Activated CD8-positive, alpha-beta T cell treated with anti-CD3 and anti-CD28 coated beads for 36 hours (primary cell): ENCODE measurements at regions not wholly inside any gene's neighbourhood (a gene's known extent, or its start where the extent isn't known, plus 50 kb on each side); places are given as distances from the start of the nearest gene placed in this dataset.

Source experiments
- ATAC-seq: fragments of 200-7000 bp; cut with Tn5 transposase; one replicate; pipeline ENCODE4 v1.10.0; 2021; ENCODE audit warnings: mild to moderate bottlenecking, moderate library complexity
- CTCF ChIA-PET: fragments of 350-600 bp; sonication (Branson Sonifier 250); formaldehyde crosslinking; loops from one replicate; lab custom pipeline; 2021; ENCODE audit warnings: antibody characterized with exemption; lab: Charles Lee
- POLR2A ChIA-PET: fragments of 350-600 bp; sonication (Branson Sonifier 250); formaldehyde crosslinking; loops from one replicate; lab custom pipeline; 2021; ENCODE audit warnings: antibody characterized with exemption; lab: Charles Lee
- DNase-seq: peaks from one replicate; pipeline ENCODE4 v3.0.0-alpha.2; 2020
- H3K27ac Mint-ChIP-seq: one replicate; pipeline ENCODE4 v1.8.0; 2021; ENCODE audit warnings: mild to moderate bottlenecking, mixed read lengths
- H3K27me3 Mint-ChIP-seq: one replicate; pipeline ENCODE4 v1.8.0; 2021; ENCODE audit warnings: mixed read lengths
- H3K36me3 Mint-ChIP-seq: one replicate; pipeline ENCODE4 v1.8.0; 2021; ENCODE audit warnings: low read depth, mixed read lengths
- H3K4me1 Mint-ChIP-seq: one replicate; pipeline ENCODE4 v1.8.0; 2021; ENCODE audit warnings: low read depth, mixed read lengths
- H3K4me3 Mint-ChIP-seq: one replicate; pipeline ENCODE4 v1.8.0; 2021; ENCODE audit warnings: mild to moderate bottlenecking, moderate library complexity, mixed read lengths
- H3K9me3 Mint-ChIP-seq: one replicate; pipeline ENCODE4 v1.8.0; 2021; ENCODE audit warnings: mixed read lengths
- intact Hi-C: fragments of 100-400 bp; cut with micrococcal nuclease; formaldehyde crosslinking; loops from one replicate; pipeline ENCODE4 v1.10.0; 2022
- TF ChIP-seq, protein P1 (sequence below): fragments of 200-600 bp; IDR thresholded peaks from one replicate; pipeline ENCODE4 v1.8.0; 2022; ENCODE audit warnings: antibody characterized with exemption, mild to moderate bottlenecking

DNA sequence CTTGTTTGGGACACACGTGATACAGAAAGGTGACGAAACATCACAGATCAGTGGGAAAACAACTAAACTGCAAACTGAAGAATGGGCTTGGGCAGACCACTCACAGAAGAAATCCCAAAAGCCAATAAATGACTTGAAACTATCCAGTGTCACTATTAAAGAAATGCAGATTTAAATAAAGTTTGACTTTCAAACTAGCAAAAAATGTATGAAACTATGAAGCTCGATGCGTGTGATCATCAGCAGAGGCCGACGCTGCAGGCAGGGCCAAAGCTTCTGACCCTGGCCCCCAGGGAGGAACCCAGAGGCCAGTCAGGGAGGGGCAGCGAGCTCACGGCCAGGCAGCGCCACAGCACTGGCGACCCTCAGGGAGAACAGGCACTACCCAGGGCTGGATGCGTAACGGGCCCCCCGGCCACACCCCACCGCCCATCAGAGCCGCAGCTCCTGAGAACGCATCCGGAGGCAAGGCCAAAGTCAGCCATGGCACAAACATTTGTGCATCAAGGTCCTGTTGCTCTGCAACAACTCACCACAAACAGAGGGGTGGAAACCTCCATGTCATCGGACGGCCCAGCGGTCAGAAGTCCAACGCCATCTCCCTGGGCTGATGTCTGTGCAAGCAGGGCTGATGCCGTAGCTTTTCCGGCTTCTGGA is 94.1 kb downstream of the YTHDF1 start:
- Mint-ChIP-seq H3K4me1 (no peaks in the 10 kb centered on the region), H3K9me3 (no peaks in the 10 kb centered on the region), H3K36me3 (no peaks in the 10 kb centered on the region), H3K27ac (no peak overlapping the region), H3K27me3 (peaks cover 13% of the 10 kb centered on the region), H3K4me3 (no peak overlapping the region)
- POLR2A ChIA-PET = interaction anchor here (1.1 kb wide), 1 partner anchor 16 kb away, joined by 3 read pairs; no protein-coding TSS in a partner anchor
- TF ChIP-seq, protein P1, sequence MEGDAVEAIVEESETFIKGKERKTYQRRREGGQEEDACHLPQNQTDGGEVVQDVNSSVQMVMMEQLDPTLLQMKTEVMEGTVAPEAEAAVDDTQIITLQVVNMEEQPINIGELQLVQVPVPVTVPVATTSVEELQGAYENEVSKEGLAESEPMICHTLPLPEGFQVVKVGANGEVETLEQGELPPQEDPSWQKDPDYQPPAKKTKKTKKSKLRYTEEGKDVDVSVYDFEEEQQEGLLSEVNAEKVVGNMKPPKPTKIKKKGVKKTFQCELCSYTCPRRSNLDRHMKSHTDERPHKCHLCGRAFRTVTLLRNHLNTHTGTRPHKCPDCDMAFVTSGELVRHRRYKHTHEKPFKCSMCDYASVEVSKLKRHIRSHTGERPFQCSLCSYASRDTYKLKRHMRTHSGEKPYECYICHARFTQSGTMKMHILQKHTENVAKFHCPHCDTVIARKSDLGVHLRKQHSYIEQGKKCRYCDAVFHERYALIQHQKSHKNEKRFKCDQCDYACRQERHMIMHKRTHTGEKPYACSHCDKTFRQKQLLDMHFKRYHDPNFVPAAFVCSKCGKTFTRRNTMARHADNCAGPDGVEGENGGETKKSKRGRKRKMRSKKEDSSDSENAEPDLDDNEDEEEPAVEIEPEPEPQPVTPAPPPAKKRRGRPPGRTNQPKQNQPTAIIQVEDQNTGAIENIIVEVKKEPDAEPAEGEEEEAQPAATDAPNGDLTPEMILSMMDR = no peak
- intact Hi-C loops = no loop called here
- ATAC-seq = no peak
- DNase-seq = no peak
- CTCF ChIA-PET = no interaction called here

DNA sequence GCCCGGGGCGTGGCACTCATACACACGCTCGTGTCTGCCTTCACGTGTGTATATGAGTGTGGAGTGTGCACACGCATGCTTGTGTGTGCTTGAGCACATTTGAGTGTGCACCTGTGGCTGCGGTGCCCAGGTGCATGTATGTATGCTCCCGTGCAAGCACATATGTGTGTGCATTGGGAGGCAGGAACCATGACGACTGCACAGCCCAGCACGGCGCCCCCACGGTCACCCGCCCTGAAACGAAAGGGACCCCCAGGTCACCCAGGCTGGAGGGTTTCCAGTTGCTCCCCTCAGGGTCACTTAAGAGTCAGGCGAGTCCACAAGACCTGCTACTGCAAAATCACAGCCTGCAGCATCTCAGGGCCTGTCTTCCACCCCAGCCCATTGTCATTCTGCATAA is 94.7 kb downstream of the YTHDF1 start:
- peaks cover 17% of the 10 kb centered on the region for H3K27me3 Mint-ChIP-seq
- intact Hi-C loops = no loop called here
- POLR2A ChIA-PET = interaction anchor here (1.1 kb wide), 1 partner anchor 15 kb away, joined by 3 read pairs; no protein-coding TSS in a partner anchor
- H3K9me3 Mint-ChIP-seq = no peaks in the 10 kb centered on the region
- CTCF ChIA-PET = no interaction called here
- no peaks in the 10 kb centered on the region for H3K36me3 Mint-ChIP-seq
- ATAC-seq (no peak), DNase-seq (no peak)
- no peaks in the 10 kb centered on the region for H3K4me1 Mint-ChIP-seq
- TF ChIP-seq, protein P1 = no peak
- H3K4me3 Mint-ChIP-seq = no peak overlapping the region
- no peak overlapping the region for H3K27ac Mint-ChIP-seq

DNA sequence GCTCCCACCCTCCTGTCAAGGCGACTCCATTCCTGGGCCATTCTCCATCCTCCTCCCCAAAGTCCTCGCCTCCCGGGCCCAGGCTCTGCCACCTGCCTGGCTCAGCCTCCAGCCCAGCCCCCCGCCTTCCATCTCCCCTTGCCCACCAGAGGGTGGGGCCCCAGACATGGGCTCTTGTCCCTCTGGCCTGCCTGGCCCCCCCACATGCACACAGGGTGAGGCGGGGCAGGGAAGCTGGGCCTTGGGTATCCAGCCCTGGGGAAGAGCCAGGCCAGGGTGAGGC is 95.2 kb downstream of the YTHDF1 start:
- ChIA-PET CTCF (no interaction called here), POLR2A (interaction anchor here (1.1 kb wide), 1 partner anchor 15 kb away, joined by 3 read pairs; no protein-coding TSS in a partner anchor)
- Mint-ChIP-seq H3K27ac (no peak overlapping the region), H3K4me3 (no peak overlapping the region), H3K9me3 (no peaks in the 10 kb centered on the region), H3K27me3 (peaks cover 22% of the 10 kb centered on the region), H3K4me1 (no peaks in the 10 kb centered on the region), H3K36me3 (no peaks in the 10 kb centered on the region)
- DNase-seq (no peak), ATAC-seq (no peak)
- intact Hi-C loops = no loop called here
- TF ChIP-seq, protein P1 = no peak

DNA sequence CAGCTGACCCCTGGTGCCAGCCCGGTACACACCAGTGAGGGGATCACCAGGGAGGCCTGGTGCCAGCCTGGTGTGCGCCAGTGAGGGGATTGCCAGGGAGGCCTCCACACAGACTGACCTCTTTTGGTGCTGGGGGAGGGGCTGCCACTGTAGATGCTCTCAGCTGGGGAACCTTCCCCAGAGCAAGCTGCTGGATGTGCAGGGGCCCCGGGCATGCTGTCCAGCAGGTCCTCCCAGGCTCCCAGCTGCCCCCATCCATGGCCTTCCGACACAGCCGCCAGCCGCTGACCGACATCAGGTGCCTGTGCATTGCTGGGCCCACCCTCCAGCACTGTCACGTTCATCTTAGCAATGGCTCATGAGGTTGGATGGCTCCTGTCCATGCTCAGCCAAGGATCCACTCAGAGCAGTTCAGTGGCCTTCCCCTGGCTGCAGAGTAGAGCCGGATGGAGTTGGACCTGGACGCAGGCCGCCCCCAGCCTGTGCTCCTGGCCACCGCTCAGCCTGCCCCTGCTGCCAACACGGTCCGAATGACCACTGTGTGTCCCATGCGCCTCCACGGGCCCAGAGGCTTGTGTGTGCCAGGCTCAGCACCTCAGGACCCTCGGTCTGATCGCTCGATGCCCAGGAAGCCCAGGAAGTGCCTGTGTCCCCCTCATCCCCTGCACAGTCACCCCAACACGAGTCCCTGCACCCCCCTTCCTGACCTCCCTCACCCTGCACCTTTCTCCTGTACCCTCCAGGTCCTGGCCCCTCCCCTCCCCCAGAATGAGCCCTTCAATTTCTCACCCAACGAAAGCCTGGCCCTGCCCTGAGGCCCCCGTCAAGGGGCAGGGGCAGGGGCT is 95.7 kb downstream of the YTHDF1 start:
- H3K27me3 Mint-ChIP-seq = peaks cover 24% of the 10 kb centered on the region

More for the DNA sequence above, 95.7 kb downstream of the YTHDF1 start:
- no peak overlapping the region for H3K4me3 Mint-ChIP-seq
- ChIA-PET CTCF (no interaction called here), POLR2A (no interaction called here)
- intact Hi-C loops = no loop called here
- DNase-seq (no peak), ATAC-seq (no peak)
- no peaks in the 10 kb centered on the region for H3K9me3 Mint-ChIP-seq
- H3K36me3 Mint-ChIP-seq = no peaks in the 10 kb centered on the region
- no peak overlapping the region for H3K27ac Mint-ChIP-seq
- H3K4me1 Mint-ChIP-seq = no peaks in the 10 kb centered on the region
- TF ChIP-seq, protein P1 = no peak
